Nephron progenitor cell (in vitro differentiated cells): ENCODE measurements at regions not wholly inside any gene's neighbourhood (a gene's known extent, or its start where the extent isn't known, plus 50 kb on each side); places are given as distances from the start of the nearest gene placed in this dataset.

ENCODE experiments used
- DNase-seq: peaks from one replicate; pipeline ENCODE4 v3.0.0; 2021
- H3K27ac Mint-ChIP-seq: 2 replicates; pipeline ENCODE4 v1.8.0; 2021; ENCODE audit warnings: mild to moderate bottlenecking, moderate library complexity, mixed read lengths
- H3K27me3 Mint-ChIP-seq: 2 replicates; pipeline ENCODE4 v1.8.0; 2021; ENCODE audit warnings: mild to moderate bottlenecking, low read depth, mixed read lengths; ENCODE audit not compliant: poor library complexity
- H3K36me3 Mint-ChIP-seq: 2 replicates; pipeline ENCODE4 v1.8.0; 2021; ENCODE audit warnings: low read depth, mixed read lengths
- H3K4me1 Mint-ChIP-seq: 2 replicates; pipeline ENCODE4 v1.8.0; 2021; ENCODE audit warnings: mixed read lengths
- H3K4me3 Mint-ChIP-seq: 2 replicates; pipeline ENCODE4 v1.8.0; 2021; ENCODE audit warnings: mild to moderate bottlenecking, moderate library complexity, mixed read lengths
- H3K9me3 Mint-ChIP-seq: 2 replicates; pipeline ENCODE4 v1.8.0; 2021; ENCODE audit warnings: mild to moderate bottlenecking, moderate library complexity, mixed read lengths
- TF ChIP-seq, protein P1 (sequence below): fragments of 200-600 bp; sonication (generic); IDR thresholded peaks from 2 replicates; pipeline ENCODE4 v1.5.0; 2021; ENCODE audit warnings: antibody characterized with exemption

DNA sequence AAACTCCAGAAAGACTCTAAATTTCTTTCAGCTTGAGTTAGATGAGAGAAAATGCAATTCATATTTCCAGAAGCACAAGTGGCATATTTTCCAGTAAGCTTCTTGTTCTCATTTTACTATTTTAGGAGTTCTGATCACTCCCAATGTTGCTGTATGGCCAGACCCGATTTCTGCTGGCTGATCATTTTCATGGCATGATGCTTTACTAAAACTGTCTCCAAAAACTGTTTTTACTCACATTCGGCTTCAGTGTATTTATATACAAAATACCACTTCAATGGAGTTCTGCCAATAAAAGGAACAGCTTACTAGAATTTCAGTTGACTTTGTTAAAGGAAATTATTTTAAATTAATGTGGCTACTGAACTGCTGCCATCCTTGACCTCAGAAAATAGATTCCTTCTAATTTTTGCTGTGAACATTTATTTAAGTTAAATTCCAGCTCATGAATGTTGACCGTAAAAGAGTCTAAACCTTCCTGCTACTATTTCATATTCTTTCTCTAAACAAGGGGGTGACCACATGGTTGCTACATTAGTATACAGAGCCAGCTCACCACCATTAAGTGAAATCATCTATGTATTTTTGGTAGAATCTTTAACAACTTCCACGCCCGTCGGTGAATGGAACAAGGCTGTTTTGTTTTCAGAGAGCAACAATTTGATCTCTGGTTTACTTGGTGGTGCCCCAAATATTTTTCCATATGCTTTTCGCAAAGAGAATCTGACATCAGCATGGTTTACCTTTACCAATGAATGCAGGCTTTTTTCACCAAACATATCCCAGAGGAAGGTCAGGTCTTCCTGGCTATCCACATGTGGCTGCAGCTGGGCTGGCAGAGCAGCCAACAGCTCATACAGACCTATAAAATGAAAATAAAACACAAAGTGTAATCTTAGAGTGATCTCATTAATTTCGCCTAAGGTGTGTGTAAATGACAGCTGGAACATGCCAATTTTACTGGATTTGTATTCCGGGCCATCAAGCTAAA, 101.2 kb downstream of the MPP7 start:
- H3K4me3 Mint-ChIP-seq = no peak overlapping the region
- no peak overlapping the region for H3K27ac Mint-ChIP-seq
- DNase-seq = no peak
- TF ChIP-seq, protein P1, sequence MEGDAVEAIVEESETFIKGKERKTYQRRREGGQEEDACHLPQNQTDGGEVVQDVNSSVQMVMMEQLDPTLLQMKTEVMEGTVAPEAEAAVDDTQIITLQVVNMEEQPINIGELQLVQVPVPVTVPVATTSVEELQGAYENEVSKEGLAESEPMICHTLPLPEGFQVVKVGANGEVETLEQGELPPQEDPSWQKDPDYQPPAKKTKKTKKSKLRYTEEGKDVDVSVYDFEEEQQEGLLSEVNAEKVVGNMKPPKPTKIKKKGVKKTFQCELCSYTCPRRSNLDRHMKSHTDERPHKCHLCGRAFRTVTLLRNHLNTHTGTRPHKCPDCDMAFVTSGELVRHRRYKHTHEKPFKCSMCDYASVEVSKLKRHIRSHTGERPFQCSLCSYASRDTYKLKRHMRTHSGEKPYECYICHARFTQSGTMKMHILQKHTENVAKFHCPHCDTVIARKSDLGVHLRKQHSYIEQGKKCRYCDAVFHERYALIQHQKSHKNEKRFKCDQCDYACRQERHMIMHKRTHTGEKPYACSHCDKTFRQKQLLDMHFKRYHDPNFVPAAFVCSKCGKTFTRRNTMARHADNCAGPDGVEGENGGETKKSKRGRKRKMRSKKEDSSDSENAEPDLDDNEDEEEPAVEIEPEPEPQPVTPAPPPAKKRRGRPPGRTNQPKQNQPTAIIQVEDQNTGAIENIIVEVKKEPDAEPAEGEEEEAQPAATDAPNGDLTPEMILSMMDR = no peak
- peaks cover 3% of the 10 kb centered on the region for H3K27me3 Mint-ChIP-seq
- peaks cover 4% of the 10 kb centered on the region for H3K36me3 Mint-ChIP-seq
- H3K9me3 Mint-ChIP-seq = peaks cover 9% of the 10 kb centered on the region
- H3K4me1 Mint-ChIP-seq = peaks cover 23% of the 10 kb centered on the region

DNA sequence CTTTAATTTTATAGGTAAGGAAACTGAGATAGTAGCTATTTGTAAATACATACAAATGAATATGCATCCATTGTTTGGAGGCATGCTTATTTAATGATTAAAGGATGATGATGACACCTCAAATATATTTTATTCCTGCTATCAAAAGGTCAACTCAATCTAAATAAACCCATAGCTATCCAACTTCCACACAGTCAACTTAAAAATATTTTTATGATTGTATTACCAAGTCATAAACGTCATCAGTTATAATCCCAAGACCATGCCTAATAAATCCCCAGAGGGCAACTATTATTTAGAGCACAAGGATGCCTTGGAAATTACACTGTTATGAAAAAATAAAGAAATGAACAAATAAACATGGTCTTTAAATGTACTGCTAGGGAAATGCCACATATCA, 102.1 kb downstream of the MPP7 start:
- H3K27ac Mint-ChIP-seq = no peak overlapping the region
- peaks cover under 1% of the 10 kb centered on the region for H3K36me3 Mint-ChIP-seq
- TF ChIP-seq, protein P1 = no peak
- H3K27me3 Mint-ChIP-seq = peaks cover 1% of the 10 kb centered on the region
- DNase-seq = no peak
- peaks cover 6% of the 10 kb centered on the region for H3K9me3 Mint-ChIP-seq
- no peak overlapping the region for H3K4me3 Mint-ChIP-seq
- peaks cover 26% of the 10 kb centered on the region for H3K4me1 Mint-ChIP-seq

DNA sequence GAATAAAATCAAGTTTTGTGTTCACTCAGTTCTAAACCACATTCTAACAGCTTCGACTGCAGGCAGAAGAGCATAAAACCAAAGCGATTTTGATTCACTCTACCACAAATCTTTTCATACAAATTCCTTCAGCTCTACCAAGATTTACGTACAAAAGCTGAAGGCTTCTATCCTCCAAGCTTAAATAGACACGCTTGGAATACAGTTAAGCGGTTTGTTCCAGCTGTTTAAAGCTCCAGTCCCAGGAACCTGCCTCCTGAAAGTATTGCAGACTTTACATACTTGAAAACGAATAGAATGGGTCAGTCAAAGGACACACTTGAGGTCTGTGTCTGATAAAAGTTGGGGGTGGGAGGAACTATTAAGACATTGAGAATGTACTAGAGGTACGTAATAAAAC, 102.9 kb downstream of the MPP7 start:
- Mint-ChIP-seq H3K4me3 (no peak overlapping the region), H3K27ac (no peak overlapping the region), H3K4me1 (peaks cover 26% of the 10 kb centered on the region), H3K36me3 (no peaks in the 10 kb centered on the region), H3K27me3 (no peaks in the 10 kb centered on the region), H3K9me3 (no peaks in the 10 kb centered on the region)
- TF ChIP-seq, protein P1 = no peak
- DNase-seq = no peak

DNA sequence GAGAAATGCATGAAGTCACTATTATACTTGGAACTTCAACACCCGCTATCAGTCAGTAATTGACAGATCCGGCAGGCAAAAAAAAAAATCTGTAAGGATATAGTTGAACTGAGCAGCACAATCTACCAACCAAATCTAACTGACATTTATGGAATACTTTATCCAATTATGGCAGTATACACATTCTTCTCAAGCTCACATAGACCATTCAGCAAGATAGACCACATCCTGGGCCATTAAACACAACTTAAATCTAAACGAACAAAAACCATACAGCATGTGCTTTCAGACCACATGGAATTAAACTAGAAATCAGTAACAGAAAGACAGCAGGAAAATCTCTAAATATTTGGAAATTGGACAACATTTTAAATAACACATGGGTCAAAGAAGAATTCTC, 112.7 kb downstream of the MPP7 start:
- Mint-ChIP-seq H3K27ac (no peak overlapping the region), H3K27me3 (peaks cover 4% of the 10 kb centered on the region), H3K4me1 (peaks cover 6% of the 10 kb centered on the region), H3K4me3 (no peak overlapping the region), H3K9me3 (no peaks in the 10 kb centered on the region), H3K36me3 (no peaks in the 10 kb centered on the region)
- DNase-seq = no peak
- TF ChIP-seq, protein P1 = no peak

DNA sequence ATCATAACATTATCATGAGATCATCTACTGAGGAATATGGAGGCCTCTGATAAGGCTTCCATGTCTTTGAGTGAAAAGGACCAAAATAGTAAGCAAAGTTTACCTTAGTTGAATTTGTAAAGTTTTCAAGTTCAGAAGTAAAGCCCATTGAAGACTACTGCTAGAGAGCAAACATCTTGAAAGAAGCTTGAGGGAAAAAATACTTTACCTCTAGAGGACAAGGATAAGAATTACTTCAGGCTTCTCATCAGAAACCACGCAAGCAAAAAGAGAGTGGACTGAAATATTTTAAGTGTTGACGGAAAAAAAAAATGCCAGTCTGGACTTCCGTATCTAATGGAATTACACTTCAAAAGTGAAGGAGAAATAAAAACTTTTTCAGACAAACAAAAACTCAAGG, 114.3 kb downstream of the MPP7 start:
- H3K27me3 Mint-ChIP-seq = peaks cover 4% of the 10 kb centered on the region
- no peaks in the 10 kb centered on the region for H3K36me3 Mint-ChIP-seq
- H3K4me3 Mint-ChIP-seq = no peak overlapping the region
- peaks cover 6% of the 10 kb centered on the region for H3K4me1 Mint-ChIP-seq
- DNase-seq = no peak
- TF ChIP-seq, protein P1 = no peak
- no peak overlapping the region for H3K27ac Mint-ChIP-seq
- H3K9me3 Mint-ChIP-seq = no peaks in the 10 kb centered on the region
